Duodenal mucosa (tissue), 2 donors: ENCODE measurements at regions not wholly inside any gene's neighbourhood (a gene's known extent, or its start where the extent isn't known, plus 50 kb on each side); places are given as distances from the start of the nearest gene placed in this dataset.

Experiments used
- H3K27ac ChIP-seq: one replicate; pipeline ENCODE4 v1.7.0; 2013; ENCODE audit warnings: low read depth, low read length
- H3K27me3 ChIP-seq, 2 donors: one replicate each; pipeline ENCODE4 v1.7.0; 2013; ENCODE audit warnings: low read length in 2 of 2, control low read depth in 1 of 2; ENCODE audit not compliant: insufficient read depth in 2 of 2, control insufficient read depth in 1 of 2
- H3K36me3 ChIP-seq, 2 donors: one replicate each; pipeline ENCODE4 v1.7.0; 2013; ENCODE audit warnings: low read length in 2 of 2, control low read depth in 1 of 2; ENCODE audit not compliant: insufficient read depth in 2 of 2, control insufficient read depth in 1 of 2
- H3K4me1 ChIP-seq, 2 donors: one replicate each; pipeline ENCODE4 v1.7.0; 2013; ENCODE audit warnings: low read length in 2 of 2, control low read depth in 1 of 2; ENCODE audit not compliant: insufficient read depth in 2 of 2, control insufficient read depth in 1 of 2
- H3K4me3 ChIP-seq, 2 donors: one replicate each; pipeline ENCODE4 v1.7.0; 2013; ENCODE audit warnings: low read length in 2 of 2, low read depth in 1 of 2
- H3K9ac ChIP-seq, 2 donors: one replicate each; pipeline ENCODE4 v1.7.0; 2013; ENCODE audit warnings: low read length in 2 of 2, low read depth in 1 of 2
- H3K9me3 ChIP-seq, 2 donors: one replicate each; pipeline ENCODE4 v1.7.0; 2013; ENCODE audit warnings: low read length in 2 of 2, control low read depth in 1 of 2; ENCODE audit not compliant: control insufficient read depth in 1 of 2

DNA sequence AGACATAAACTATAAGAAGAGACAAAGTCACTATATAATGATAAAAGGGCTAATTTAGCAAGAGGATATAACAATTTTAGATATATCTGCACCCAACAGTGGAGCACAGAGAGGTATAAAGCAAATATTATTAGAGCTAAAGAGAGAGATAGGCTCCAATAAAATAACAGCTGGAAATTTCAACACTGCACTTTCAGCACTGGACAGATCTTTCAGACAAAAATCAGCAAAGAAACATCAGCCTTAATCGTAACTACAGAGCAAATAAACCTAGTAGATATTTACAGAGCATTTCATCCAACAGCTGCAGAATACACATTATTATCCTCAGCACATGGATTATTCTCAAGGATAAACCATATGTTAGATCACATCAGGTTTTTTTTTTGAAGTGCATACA is 642.9 kb downstream of the AMY1C start:
- Histone ChIP-seq H3K27ac (no peak overlapping the region), H3K9ac (no peak overlapping the region), H3K27me3 (no peaks in the 10 kb centered on the region), H3K4me1 (no peaks in the 10 kb centered on the region), H3K9me3 (peaks cover 4 to 9% of the 10 kb centered on the region in 2 donors), H3K4me3 (no peak overlapping the region), H3K36me3 (no peaks in the 10 kb centered on the region)

DNA sequence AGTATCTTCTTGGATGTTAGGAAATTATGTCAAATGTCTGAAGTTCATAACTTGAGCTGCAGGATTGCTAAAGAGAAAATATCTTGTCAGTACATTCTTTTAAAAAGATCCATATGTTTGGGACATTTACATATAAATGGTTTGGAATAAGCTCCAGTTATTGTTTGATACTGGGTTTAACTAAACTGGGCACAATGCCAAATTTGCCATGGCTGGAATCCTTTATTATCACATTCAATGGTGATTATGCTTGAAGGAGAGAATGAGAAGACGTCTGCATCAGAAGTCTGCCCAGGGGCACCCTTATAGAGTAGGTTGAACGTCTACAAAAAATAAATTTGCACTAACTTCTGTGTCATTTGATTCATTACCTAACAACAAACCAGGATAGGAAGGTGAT is 652.5 kb downstream of the AMY1C start:
- Histone ChIP-seq H3K27ac (no peak overlapping the region), H3K4me1 (no peaks in the 10 kb centered on the region), H3K27me3 (no peaks in the 10 kb centered on the region), H3K9ac (no peak overlapping the region), H3K4me3 (no peak overlapping the region), H3K9me3 (peaks cover 4 to 5% of the 10 kb centered on the region in 2 donors), H3K36me3 (no peaks in the 10 kb centered on the region)

DNA sequence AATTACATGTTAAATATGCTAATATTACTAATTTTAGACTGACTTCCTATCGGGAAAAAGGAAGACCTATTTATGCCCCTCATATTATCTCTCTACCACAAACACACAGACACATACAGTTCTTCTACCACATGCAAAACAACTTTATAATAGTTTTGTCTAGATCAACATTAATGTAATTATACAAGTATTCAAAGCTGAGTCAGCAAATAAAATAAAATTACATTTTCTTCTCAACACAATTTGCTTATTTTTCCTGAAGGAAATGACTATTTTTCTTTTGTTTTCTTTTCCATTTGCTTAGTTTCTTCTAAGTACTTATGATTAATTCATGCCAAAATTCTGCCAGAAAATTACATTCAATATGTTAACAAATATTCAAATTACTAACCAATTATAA is 654.2 kb downstream of the AMY1C start:
- Histone ChIP-seq H3K4me3 (no peak overlapping the region), H3K36me3 (no peaks in the 10 kb centered on the region), H3K4me1 (no peaks in the 10 kb centered on the region), H3K9ac (no peak overlapping the region), H3K27me3 (no peaks in the 10 kb centered on the region), H3K27ac (no peak overlapping the region), H3K9me3 (peaks cover 5 to 8% of the 10 kb centered on the region in 2 donors)

DNA sequence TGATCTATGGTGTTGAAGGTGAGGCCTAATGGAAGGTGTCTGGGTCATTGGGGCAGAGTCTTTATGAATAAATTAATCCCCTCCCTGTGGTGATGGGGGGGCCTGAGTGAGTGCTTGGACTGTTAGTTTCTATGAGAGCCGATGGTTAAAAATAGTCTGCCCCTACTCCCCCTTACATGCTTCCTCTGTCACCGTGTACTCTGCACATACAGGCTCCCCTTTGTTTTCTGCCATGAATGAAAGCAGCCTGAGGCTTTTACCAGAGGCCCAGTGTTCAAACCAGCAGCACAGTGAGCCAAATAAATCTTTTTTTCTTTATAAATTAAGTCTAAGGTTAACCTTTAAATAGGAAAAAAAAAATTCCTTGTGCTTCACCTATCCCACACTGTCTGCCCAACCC is 657.0 kb downstream of the AMY1C start:
- H3K9ac ChIP-seq = no peak overlapping the region
- no peaks in the 10 kb centered on the region for H3K36me3 ChIP-seq
- H3K9me3 ChIP-seq = peaks cover 5 to 8% of the 10 kb centered on the region in 2 donors
- no peaks in the 10 kb centered on the region for H3K27me3 ChIP-seq
- no peaks in the 10 kb centered on the region for H3K4me1 ChIP-seq
- no peak overlapping the region for H3K27ac ChIP-seq
- no peak overlapping the region for H3K4me3 ChIP-seq

DNA sequence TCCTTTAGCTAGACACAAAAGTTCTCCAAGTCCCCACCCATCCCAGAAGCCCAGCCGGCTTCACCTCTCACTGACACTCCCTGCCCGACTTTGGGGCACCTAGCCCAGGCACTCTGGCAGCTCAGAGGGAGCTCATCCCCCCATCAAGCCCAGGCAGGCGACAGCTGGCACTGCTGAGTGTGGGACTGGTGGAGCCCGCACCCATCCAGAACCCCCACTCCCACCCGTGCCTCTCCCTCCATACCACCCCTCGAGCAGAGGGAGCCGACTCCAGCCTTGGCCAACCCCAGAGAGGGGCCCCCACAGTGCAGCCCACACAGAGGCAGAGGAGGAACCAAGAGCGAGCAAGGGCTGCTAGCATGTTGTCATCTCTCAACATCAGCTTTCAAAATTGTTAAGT is 658.6 kb downstream of the AMY1C start:
- H3K27ac ChIP-seq = no peak overlapping the region
- H3K4me3 ChIP-seq = no peak overlapping the region
- H3K27me3 ChIP-seq = no peaks in the 10 kb centered on the region
- no peak overlapping the region for H3K9ac ChIP-seq
- no peaks in the 10 kb centered on the region for H3K36me3 ChIP-seq
- H3K4me1 ChIP-seq = no peaks in the 10 kb centered on the region
- peaks cover 5 to 8% of the 10 kb centered on the region in 2 donors for H3K9me3 ChIP-seq

DNA sequence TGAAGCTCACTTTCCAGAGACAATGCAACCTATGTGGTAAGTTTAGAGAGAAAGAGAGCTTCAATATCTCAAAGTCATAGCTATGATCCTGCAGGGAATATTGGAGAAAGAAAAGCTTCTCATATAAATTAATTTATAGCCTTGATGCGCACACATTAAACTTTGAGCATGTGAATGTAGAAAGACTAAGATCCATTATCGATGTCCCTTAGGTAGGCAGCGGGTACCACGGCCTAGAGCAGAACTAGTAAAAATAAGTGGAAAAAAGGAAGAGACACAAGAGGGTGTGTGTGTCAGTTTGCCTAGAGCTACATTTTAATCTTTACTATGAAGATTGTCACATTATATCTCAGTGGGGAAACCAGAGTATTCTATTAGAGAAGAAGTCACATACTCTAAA is 685.6 kb downstream of the AMY1C start:
- no peak overlapping the region for H3K9ac ChIP-seq
- no peaks in the 10 kb centered on the region for H3K36me3 ChIP-seq
- H3K27me3 ChIP-seq = no peaks in the 10 kb centered on the region
- H3K4me1 ChIP-seq = no peaks in the 10 kb centered on the region
- H3K4me3 ChIP-seq = no peak overlapping the region
- no peak overlapping the region for H3K27ac ChIP-seq
- H3K9me3 ChIP-seq = peaks cover 4 to 5% of the 10 kb centered on the region in 2 donors

DNA sequence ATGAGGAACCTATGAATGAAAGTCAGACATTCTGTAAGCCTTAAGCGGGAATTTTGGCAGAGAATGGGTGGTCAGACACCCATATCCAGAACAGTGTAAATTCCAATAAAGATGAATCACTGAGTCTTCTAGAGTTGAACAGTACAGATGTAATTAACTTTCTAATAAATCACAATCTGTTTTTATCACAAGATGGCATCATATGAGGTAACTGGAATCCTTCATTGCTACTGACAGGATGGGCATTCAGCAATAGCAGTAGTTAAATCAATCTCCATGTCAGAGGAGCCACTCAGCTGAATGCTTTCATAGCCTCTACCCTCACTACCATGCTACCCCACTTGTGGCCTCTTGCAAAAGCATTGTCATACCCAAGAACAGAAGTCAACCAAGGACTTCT is 690.3 kb downstream of the AMY1C start:
- H3K9ac ChIP-seq = no peak overlapping the region
- H3K36me3 ChIP-seq = no peaks in the 10 kb centered on the region
- H3K9me3 ChIP-seq = peaks cover 5 to 9% of the 10 kb centered on the region in 2 donors
- no peaks in the 10 kb centered on the region for H3K27me3 ChIP-seq
- no peaks in the 10 kb centered on the region for H3K4me1 ChIP-seq
- H3K27ac ChIP-seq = no peak overlapping the region
- no peak overlapping the region for H3K4me3 ChIP-seq

DNA sequence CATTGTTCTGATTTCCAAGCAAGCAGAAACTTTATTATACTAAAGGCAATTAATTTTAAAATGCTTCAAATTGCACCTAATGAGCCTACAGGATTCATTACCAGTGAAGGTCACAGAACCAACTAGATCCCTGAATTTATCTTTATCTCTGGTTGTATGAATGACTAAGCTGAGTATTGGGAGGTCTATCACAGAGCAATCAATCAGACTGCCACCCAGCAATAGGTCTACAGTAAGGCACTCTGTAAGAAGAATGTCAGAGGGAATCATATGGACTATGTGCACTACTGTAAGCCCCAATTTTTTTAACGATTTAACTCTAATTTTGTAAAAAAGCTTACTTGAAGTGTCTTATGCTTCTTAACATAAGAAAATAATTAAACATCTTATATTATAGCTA is 707.0 kb downstream of the AMY1C start:
- H3K4me3 ChIP-seq = no peak overlapping the region
- H3K9me3 ChIP-seq = peaks cover 15 to 28% of the 10 kb centered on the region in 2 donors
- no peaks in the 10 kb centered on the region for H3K27me3 ChIP-seq

DNA sequence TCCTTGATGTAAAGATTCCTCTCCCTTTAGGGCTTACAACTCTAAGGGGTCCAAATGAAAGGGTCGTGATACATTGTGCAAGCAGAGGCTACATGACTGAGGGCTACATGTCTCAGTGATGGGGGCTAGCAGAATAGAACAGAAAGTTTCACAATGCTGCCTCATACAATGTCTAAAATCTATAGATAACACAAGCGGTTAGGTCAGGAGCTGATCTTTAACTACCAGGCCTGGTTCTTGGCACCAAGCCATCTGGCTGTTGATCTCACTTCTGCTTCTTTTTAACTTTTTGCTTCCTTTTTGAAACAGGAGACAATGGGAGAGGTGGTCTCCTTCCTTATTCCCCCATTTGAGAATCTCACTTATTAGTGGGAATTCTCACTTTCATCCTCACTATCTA is 710.2 kb downstream of the AMY1C start:
- H3K36me3 ChIP-seq = no peaks in the 10 kb centered on the region
- no peak overlapping the region for H3K4me3 ChIP-seq
- H3K27me3 ChIP-seq = no peaks in the 10 kb centered on the region
- no peak overlapping the region for H3K9ac ChIP-seq
- no peaks in the 10 kb centered on the region for H3K4me1 ChIP-seq
- peaks cover 25 to 29% of the 10 kb centered on the region in 2 donors for H3K9me3 ChIP-seq
- no peak overlapping the region for H3K27ac ChIP-seq

More for the DNA sequence above, 707.0 kb downstream of the AMY1C start:
- Histone ChIP-seq H3K9ac (no peak overlapping the region), H3K27ac (no peak overlapping the region), H3K36me3 (no peaks in the 10 kb centered on the region), H3K4me1 (no peaks in the 10 kb centered on the region)

DNA sequence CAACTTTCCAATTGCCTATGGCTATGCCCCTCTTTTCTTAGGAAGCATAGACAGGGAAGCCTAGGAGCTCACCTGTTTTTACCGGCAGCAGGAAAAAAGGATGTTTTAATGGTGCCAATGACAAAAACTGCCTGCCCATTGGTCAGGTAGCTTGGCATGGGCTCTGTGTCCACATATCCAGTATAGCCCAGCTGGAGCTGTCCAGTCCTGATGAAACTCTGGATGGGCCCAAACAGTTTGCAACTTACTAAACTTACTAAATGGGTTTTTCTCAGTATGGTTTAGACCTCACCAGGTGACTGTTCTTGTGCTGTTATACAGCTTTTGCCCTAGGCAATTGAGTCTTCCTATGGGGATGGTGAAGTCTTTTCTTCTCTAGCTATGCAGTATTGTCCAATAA is 711.2 kb downstream of the AMY1C start:
- Histone ChIP-seq H3K4me3 (no peak overlapping the region), H3K36me3 (no peaks in the 10 kb centered on the region), H3K27ac (no peak overlapping the region), H3K9ac (no peak overlapping the region), H3K4me1 (no peaks in the 10 kb centered on the region), H3K27me3 (no peaks in the 10 kb centered on the region), H3K9me3 (peaks cover 21 to 31% of the 10 kb centered on the region in 2 donors)

DNA sequence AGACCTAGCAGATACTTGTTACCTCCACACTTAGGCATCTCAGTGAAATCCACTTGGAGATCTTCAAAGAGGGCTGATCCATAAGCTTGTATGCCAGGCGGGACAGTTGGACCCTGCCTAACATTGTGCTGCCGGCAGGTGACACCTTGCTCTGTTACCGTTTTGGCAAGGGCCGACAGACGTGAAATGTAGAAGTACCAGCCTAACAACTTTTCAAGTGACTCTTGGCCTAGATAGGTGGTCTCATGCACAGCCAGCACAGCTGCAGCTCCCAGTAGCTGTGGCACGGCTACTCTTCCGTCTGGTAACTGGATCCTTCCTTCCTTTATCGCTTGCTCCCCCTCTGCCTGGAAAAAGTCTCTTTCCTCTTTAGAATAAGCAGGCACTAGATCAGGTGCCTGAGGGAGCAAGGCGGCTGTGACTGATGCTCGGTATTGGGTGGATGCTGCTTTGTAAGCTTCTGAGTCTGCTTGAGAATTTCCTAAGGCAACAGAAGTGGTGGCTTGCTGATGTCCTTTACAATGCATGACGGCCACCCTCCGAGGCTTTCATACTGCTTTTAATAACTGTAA is 713.5 kb downstream of the AMY1C start:
- Histone ChIP-seq H3K27me3 (no peaks in the 10 kb centered on the region), H3K4me1 (no peaks in the 10 kb centered on the region), H3K27ac (no peak overlapping the region), H3K36me3 (no peaks in the 10 kb centered on the region), H3K9ac (no peak overlapping the region), H3K9me3 (peaks cover 37 to 42% of the 10 kb centered on the region in 2 donors), H3K4me3 (no peak overlapping the region)
